ENCODE measurements at regions not wholly inside any gene's neighbourhood (a gene's known extent, or its start where the extent isn't known, plus 50 kb on each side); places are given as distances from the start of the nearest gene placed in this dataset.

DNA sequence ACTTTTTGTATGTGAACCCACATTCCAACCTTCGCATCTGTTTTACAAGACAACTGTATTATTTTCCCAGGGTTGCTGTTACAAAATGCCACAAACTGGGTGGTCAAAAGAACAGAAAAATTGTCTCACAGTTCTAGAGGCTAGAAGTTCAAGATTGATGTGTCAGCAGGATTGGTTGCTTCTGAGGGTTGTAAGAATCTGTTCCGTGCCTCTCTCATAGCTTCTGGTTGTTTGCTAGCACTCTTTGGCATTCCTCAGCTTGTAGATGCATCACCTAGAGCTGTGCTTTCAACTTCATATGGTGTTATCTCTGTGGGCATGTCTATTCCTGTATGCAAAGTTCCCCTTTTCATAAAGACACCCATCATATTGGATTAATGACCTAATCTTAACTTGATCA, 1067.2 kb downstream of the EPHA7 start:
- Histone ChIP-seq H3K27ac (no peak overlapping the region), H3K27me3 (replicated peaks) (no peaks in the 10 kb centered on the region), H3K4me3 (ENCODE audit: low read depth, low read length) (no peak overlapping the region), H3K36me3 (replicated peaks) (no peaks in the 10 kb centered on the region)
- in situ Hi-C loops (cut with HindIII; ENCODE audit: low pct_ligation_motif_present, low sequenced_read_pairs) = no loop called here
- no peak for DNase-seq
- TF ChIP-seq, protein P1, sequence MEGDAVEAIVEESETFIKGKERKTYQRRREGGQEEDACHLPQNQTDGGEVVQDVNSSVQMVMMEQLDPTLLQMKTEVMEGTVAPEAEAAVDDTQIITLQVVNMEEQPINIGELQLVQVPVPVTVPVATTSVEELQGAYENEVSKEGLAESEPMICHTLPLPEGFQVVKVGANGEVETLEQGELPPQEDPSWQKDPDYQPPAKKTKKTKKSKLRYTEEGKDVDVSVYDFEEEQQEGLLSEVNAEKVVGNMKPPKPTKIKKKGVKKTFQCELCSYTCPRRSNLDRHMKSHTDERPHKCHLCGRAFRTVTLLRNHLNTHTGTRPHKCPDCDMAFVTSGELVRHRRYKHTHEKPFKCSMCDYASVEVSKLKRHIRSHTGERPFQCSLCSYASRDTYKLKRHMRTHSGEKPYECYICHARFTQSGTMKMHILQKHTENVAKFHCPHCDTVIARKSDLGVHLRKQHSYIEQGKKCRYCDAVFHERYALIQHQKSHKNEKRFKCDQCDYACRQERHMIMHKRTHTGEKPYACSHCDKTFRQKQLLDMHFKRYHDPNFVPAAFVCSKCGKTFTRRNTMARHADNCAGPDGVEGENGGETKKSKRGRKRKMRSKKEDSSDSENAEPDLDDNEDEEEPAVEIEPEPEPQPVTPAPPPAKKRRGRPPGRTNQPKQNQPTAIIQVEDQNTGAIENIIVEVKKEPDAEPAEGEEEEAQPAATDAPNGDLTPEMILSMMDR (IDR thresholded peaks at IDR 0.05; ENCODE audit: low read depth, low read length, missing control alignments) = no peak

GRCh38 chr6:92341201-92341600, 1078.2 kb downstream of the EPHA7 start:
- H3K27me3 ChIP-seq (replicated peaks) = no peaks in the 10 kb centered on the region
- no peak for DNase-seq
- TF ChIP-seq, protein P1 (IDR thresholded peaks at IDR 0.05; ENCODE audit: low read depth, low read length, missing control alignments) = no peak
- H3K36me3 ChIP-seq (replicated peaks) = no peaks in the 10 kb centered on the region
- in situ Hi-C loops (cut with HindIII; ENCODE audit: low pct_ligation_motif_present, low sequenced_read_pairs) = no loop called here
- H3K4me3 ChIP-seq (ENCODE audit: low read depth, low read length) = no peak overlapping the region
- H3K27ac ChIP-seq = no peak overlapping the region

- no peaks in the 10 kb centered on the region for H3K36me3 ChIP-seq (replicated peaks)
- in situ Hi-C loops (cut with HindIII; ENCODE audit: low pct_ligation_motif_present, low sequenced_read_pairs) = no loop called here
- H3K27me3 ChIP-seq (replicated peaks) = no peaks in the 10 kb centered on the region
- TF ChIP-seq, protein P1 (IDR thresholded peaks at IDR 0.05; ENCODE audit: low read depth, low read length, missing control alignments) = no peak
- H3K4me3 ChIP-seq (ENCODE audit: low read depth, low read length) = no peak overlapping the region
- no peak overlapping the region for H3K27ac ChIP-seq
- DNase-seq = no peak
Observed at GRCh38 chr6:92339936-92340640, 1079.3 kb downstream of the EPHA7 start.

DNA sequence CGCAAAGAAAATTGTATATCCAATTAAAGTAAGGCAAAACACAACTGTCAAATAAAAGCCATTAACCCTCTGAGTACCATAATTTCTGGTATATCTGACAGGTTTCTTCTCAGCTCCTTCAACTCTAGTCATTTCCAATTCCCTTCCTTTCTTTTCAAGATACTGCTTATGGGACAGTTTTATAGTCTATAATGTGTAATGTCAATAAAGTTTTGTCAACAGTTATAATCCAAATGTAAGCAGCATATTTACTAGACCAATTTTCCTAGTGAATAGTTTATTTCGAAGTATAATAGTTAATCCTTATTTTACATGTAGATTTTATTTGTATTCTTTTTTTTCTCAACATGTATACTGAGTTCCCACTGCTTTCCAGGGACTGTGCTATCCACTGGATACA, 1081.8 kb downstream of the EPHA7 start:
- no peaks in the 10 kb centered on the region for H3K36me3 ChIP-seq (replicated peaks)
- in situ Hi-C loops (cut with HindIII; ENCODE audit: low pct_ligation_motif_present, low sequenced_read_pairs) = no loop called here
- no peaks in the 10 kb centered on the region for H3K27me3 ChIP-seq (replicated peaks)
- no peak for DNase-seq
- no peak overlapping the region for H3K4me3 ChIP-seq (ENCODE audit: low read depth, low read length)
- H3K27ac ChIP-seq = no peak overlapping the region
- TF ChIP-seq, protein P1 (IDR thresholded peaks at IDR 0.05; ENCODE audit: low read depth, low read length, missing control alignments) = no peak

- TF ChIP-seq, protein P1 (IDR thresholded peaks at IDR 0.05; ENCODE audit: low read depth, low read length, missing control alignments) = no peak
- no peak overlapping the region for H3K27ac ChIP-seq
- peak; percentile 6 for DNase-seq
Observed at GRCh38 chr6:92329208-92329847, 1090.0 kb downstream of the EPHA7 start.

More at GRCh38 chr6:92329208-92329847, 1090.0 kb downstream of the EPHA7 start:
- Histone ChIP-seq H3K27me3 (replicated peaks) (no peaks in the 10 kb centered on the region), H3K36me3 (replicated peaks) (no peaks in the 10 kb centered on the region), H3K4me3 (ENCODE audit: low read depth, low read length) (no peak overlapping the region)
- in situ Hi-C loops (cut with HindIII; ENCODE audit: low pct_ligation_motif_present, low sequenced_read_pairs) = no loop called here

Measured in brain microvascular endothelial cell (primary cell).